ENCODE measurements at regions not wholly inside any gene's neighbourhood (a gene's known extent, or its start where the extent isn't known, plus 50 kb on each side); places are given as distances from the start of the nearest gene placed in this dataset.

- Histone ChIP-seq H3K79me2 (ENCODE audit: insufficient read depth) (no peaks in the 10 kb centered on the region), H2AFZ (ENCODE audit: low read depth) (no peak overlapping the region), H3K27me3 (ENCODE audit: insufficient read depth) (no peaks in the 10 kb centered on the region), H3K9me3 (no peaks in the 10 kb centered on the region), H3K4me3 (ENCODE audit: low read depth in 2 of 2, low read length in 1 of 2) (no peak overlapping the region), H3K4me2 (no peak overlapping the region), H3K9ac (no peak overlapping the region), H3K36me3 (replicated peaks in 1 of 2; ENCODE audit: control insufficient read depth in 1 of 2, insufficient read depth in 2 of 2, low read length in 1 of 2) (no peaks in the 10 kb centered on the region), H3F3A (replicated peaks; ENCODE audit: insufficient read depth) (no peaks in the 10 kb centered on the region), H3K4me1 (ENCODE audit: control insufficient read depth in 1 of 2, insufficient read depth in 2 of 2, low read depth in 1 of 2, low read length in 1 of 2) (no peaks in the 10 kb centered on the region), H3K9me2 (no peaks in the 10 kb centered on the region), H3K27ac (ENCODE audit: low read depth in 2 of 2, low read length in 1 of 2) (no peak overlapping the region), H4K20me1 (ENCODE audit: insufficient read depth) (no peaks in the 10 kb centered on the region)
- POLR2A ChIA-PET: no interaction called here
- DNase-seq: peak; percentile 3
- no peak for TF ChIP-seq FOSL2 (IDR thresholded peaks at IDR 0.05; ENCODE audit: borderline replicate concordance, low read depth)
- no peak for TF ChIP-seq TEAD4 (IDR thresholded peaks at IDR 0.05; ENCODE audit: borderline replicate concordance, insufficient read depth)
- no peak for TF ChIP-seq YY1 (IDR thresholded peaks at IDR 0.05; ENCODE audit: low read depth)
- TF ChIP-seq USF1 (IDR thresholded peaks at IDR 0.05; ENCODE audit: borderline replicate concordance, low read depth): no peak
- no peak for TF ChIP-seq SMC3 (IDR thresholded peaks at IDR 0.05; ENCODE audit: low read depth, low read length)
- TF ChIP-seq IRF3 (IDR thresholded peaks at IDR 0.05; ENCODE audit: low read depth, low read length): no peak
- TF ChIP-seq MEF2A (IDR thresholded peaks at IDR 0.05; ENCODE audit: borderline replicate concordance, low read depth): no peak
- no peak for TF ChIP-seq PBX3 (IDR thresholded peaks at IDR 0.05)
- no peak for TF ChIP-seq RFX5 (IDR thresholded peaks at IDR 0.05; ENCODE audit: low read length)
- TF ChIP-seq RCOR1 (IDR thresholded peaks at IDR 0.05; ENCODE audit: low read length): no peak
- TF ChIP-seq POLR2AphosphoS5 (IDR thresholded peaks at IDR 0.05; ENCODE audit: low read depth, low read length): no peak
- TF ChIP-seq SIN3A (IDR thresholded peaks at IDR 0.05; ENCODE audit: borderline replicate concordance, low read depth, low read length): no peak
- no peak for TF ChIP-seq GATA2 (CRISPR knock-in tag; IDR thresholded peaks at IDR 0.05)
- TF ChIP-seq JUND (IDR thresholded peaks at IDR 0.05): no peak
- CTCF ChIA-PET: no interaction called here
- 90% methylated on average over 19 of the region's 19 CpGs for WGBS (ENCODE audit: low lambda C conversion rate)
Observed at GRCh38 chr9:129273941-129274684, 96.1 kb upstream of the IER5L start.
